ENCODE measurements at regions not wholly inside any gene's neighbourhood (a gene's known extent, or its start where the extent isn't known, plus 50 kb on each side); places are given as distances from the start of the nearest gene placed in this dataset.

GRCh38 chr4:178799204-178799603 is 1357.0 kb upstream of the AGA start:
- Histone ChIP-seq H3K4me3 (replicated peaks in 1 of 3) (no peak overlapping the region), H3K27me3 (no peaks in the 10 kb centered on the region), H3K9me3 (no peaks in the 10 kb centered on the region), H3K4me1 (no peaks in the 10 kb centered on the region), H3K36me3 (no peaks in the 10 kb centered on the region), H3K27ac (no peak overlapping the region)
- 36 to 43% methylated on average over 2 of the region's 2 CpGs for WGBS, 2 donors
- no peak for DNase-seq
- intact Hi-C loops (cut with DNase I), result no loop called here
- no peak for TF ChIP-seq CTCF (IDR thresholded peaks at IDR 0.05)
- TF ChIP-seq POLR2A (IDR thresholded peaks at IDR 0.05), result no peak

- Histone ChIP-seq H3K4me3 (replicated peaks in 1 of 3) (no peak overlapping the region), H3K36me3 (no peaks in the 10 kb centered on the region), H3K4me1 (no peaks in the 10 kb centered on the region), H3K27ac (no peak overlapping the region), H3K27me3 (no peaks in the 10 kb centered on the region), H3K9me3 (no peaks in the 10 kb centered on the region)
- 45 to 48% methylated on average over 1 of the region's 1 CpG for WGBS, 2 donors
- no peak for DNase-seq
- intact Hi-C loops (cut with DNase I), result no loop called here
- no peak for TF ChIP-seq CTCF (IDR thresholded peaks at IDR 0.05)
- TF ChIP-seq POLR2A (IDR thresholded peaks at IDR 0.05), result no peak
Measured at GRCh38 chr4:178808106-178808505, 1365.9 kb upstream of the AGA start.

GRCh38 chr4:178809921-178810320 is 1367.7 kb upstream of the AGA start:
- 85 to 90% methylated on average over 2 of the region's 2 CpGs for WGBS, 2 donors
- no peak overlapping the region for H3K27ac ChIP-seq
- H3K27me3 ChIP-seq, result no peaks in the 10 kb centered on the region
- intact Hi-C loops (cut with DNase I), result no loop called here
- no peaks in the 10 kb centered on the region for H3K4me1 ChIP-seq
- no peaks in the 10 kb centered on the region for H3K9me3 ChIP-seq
- TF ChIP-seq POLR2A (IDR thresholded peaks at IDR 0.05), result no peak
- TF ChIP-seq CTCF (IDR thresholded peaks at IDR 0.05), result no peak
- H3K4me3 ChIP-seq (replicated peaks in 1 of 3), result no peak overlapping the region
- no peak for DNase-seq
- no peaks in the 10 kb centered on the region for H3K36me3 ChIP-seq

- WGBS, 2 donors, result 78 to 80% methylated on average over 2 of the region's 2 CpGs
- intact Hi-C loops (cut with DNase I), result no loop called here
- no peak for DNase-seq
- Histone ChIP-seq H3K27ac (no peak overlapping the region), H3K4me1 (no peaks in the 10 kb centered on the region), H3K9me3 (no peaks in the 10 kb centered on the region), H3K36me3 (no peaks in the 10 kb centered on the region), H3K4me3 (replicated peaks in 1 of 3) (no peak overlapping the region), H3K27me3 (no peaks in the 10 kb centered on the region)
- TF ChIP-seq POLR2A (IDR thresholded peaks at IDR 0.05), result no peak
- TF ChIP-seq CTCF (IDR thresholded peaks at IDR 0.05), result no peak
Measured at GRCh38 chr4:178811356-178811755, 1369.1 kb upstream of the AGA start.

GRCh38 chr4:178812866-178813265 is 1370.6 kb upstream of the AGA start:
- Histone ChIP-seq H3K9me3 (no peaks in the 10 kb centered on the region), H3K4me1 (no peaks in the 10 kb centered on the region), H3K4me3 (replicated peaks in 1 of 3) (no peak overlapping the region), H3K27me3 (no peaks in the 10 kb centered on the region), H3K27ac (no peak overlapping the region), H3K36me3 (no peaks in the 10 kb centered on the region)
- 91 to 92% methylated on average over 17 of the region's 17 CpGs for WGBS, 2 donors
- no peak for DNase-seq
- intact Hi-C loops (cut with DNase I), result no loop called here
- TF ChIP-seq POLR2A (IDR thresholded peaks at IDR 0.05) (no peak), CTCF (IDR thresholded peaks at IDR 0.05) (no peak)
